Fibroblast of skin of scalp (primary cell): ENCODE measurements at regions not wholly inside any gene's neighbourhood (a gene's known extent, or its start where the extent isn't known, plus 50 kb on each side); places are given as distances from the start of the nearest gene placed in this dataset.

Source experiments
- DNase-seq: peaks from one replicate; pipeline ENCODE4 v3.0.0-alpha.2; 2013

- peak; percentile 86 for DNase-seq
Observed at GRCh38 chr14:65251213-65251612, 148.9 kb upstream of the MAX start.

- DNase-seq, result no peak
Observed at GRCh38 chr14:65252482-65253255, 150.4 kb upstream of the MAX start.

GRCh38 chr14:65255029-65255545 lies 152.8 kb upstream of the MAX start:
- DNase-seq, result peak; percentile 64

GRCh38 chr14:65255583-65256461 lies 153.5 kb upstream of the MAX start:
- no peak for DNase-seq

- no peak for DNase-seq
Observed at GRCh38 chr14:65256714-65257113, 154.4 kb upstream of the MAX start.

- DNase-seq, result no peak
Observed at GRCh38 chr14:65257425-65257824, 155.1 kb upstream of the FUT8 start.

- DNase-seq, result peak; percentile 63
Observed at GRCh38 chr14:65258391-65258790, 154.1 kb upstream of the FUT8 start.

- no peak for DNase-seq
Observed at GRCh38 chr14:65259000-65259399, 153.5 kb upstream of the FUT8 start.

GRCh38 chr14:65260786-65261185 lies 151.7 kb upstream of the FUT8 start:
- DNase-seq, result peak; percentile 73

GRCh38 chr14:65261425-65261920 lies 151.1 kb upstream of the FUT8 start:
- DNase-seq, result no peak

- DNase-seq, result no peak
Observed at GRCh38 chr14:65261946-65262345, 150.6 kb upstream of the FUT8 start.

- no peak for DNase-seq
Observed at GRCh38 chr14:65263177-65263788, 149.2 kb upstream of the FUT8 start.

GRCh38 chr14:65267856-65268255 lies 144.7 kb upstream of the FUT8 start:
- DNase-seq, result no peak

GRCh38 chr14:65268594-65268993 lies 143.9 kb upstream of the FUT8 start:
- DNase-seq, result no peak

- DNase-seq, result no peak
Observed at GRCh38 chr14:65269732-65270131, 142.8 kb upstream of the FUT8 start.

- DNase-seq, result peak; percentile 60
Observed at GRCh38 chr14:65277027-65277426, 135.5 kb upstream of the FUT8 start.

GRCh38 chr14:65277580-65278270 lies 134.8 kb upstream of the FUT8 start:
- DNase-seq, result no peak

GRCh38 chr14:65278589-65278988 lies 133.9 kb upstream of the FUT8 start:
- no peak for DNase-seq

- DNase-seq, result no peak
Observed at GRCh38 chr14:65279510-65279909, 133.0 kb upstream of the FUT8 start.

GRCh38 chr14:65279958-65280357 lies 132.6 kb upstream of the FUT8 start:
- DNase-seq, result no peak

GRCh38 chr14:65280653-65281052 lies 131.9 kb upstream of the FUT8 start:
- DNase-seq, result no peak
